DOHH2 (cell line): ENCODE measurements at regions not wholly inside any gene's neighbourhood (a gene's known extent, or its start where the extent isn't known, plus 50 kb on each side); places are given as distances from the start of the nearest gene placed in this dataset.

Experiments used
- CTCF ChIP-seq: fragments of 200-600 bp; sonication (generic); IDR thresholded peaks from one replicate; pipeline ENCODE4 v1.5.1; 2014; ENCODE audit warnings: antibody characterized with exemption, mild to moderate bottlenecking, low read depth, low read length; ENCODE audit not compliant: poor library complexity, severe bottlenecking
- EZH2phosphoT487 ChIP-seq: fragments of 200-600 bp; sonication (generic); IDR thresholded peaks from 2 replicates; pipeline ENCODE4 v1.6.1; 2017; ENCODE audit warnings: borderline replicate concordance, mild to moderate bottlenecking, antibody characterized with exemption, low read length, moderate library complexity, mixed read lengths

- TF ChIP-seq CTCF (no peak), EZH2phosphoT487 (no peak)
These were observed 317.6 kb downstream of the LNPK start for GRCh38 chr2:175684466-175684865.
